HG02642 (cell line): ENCODE measurements at regions not wholly inside any gene's neighbourhood (a gene's known extent, or its start where the extent isn't known, plus 50 kb on each side); places are given as distances from the start of the nearest gene placed in this dataset.
"Not testable (repeated sequence)": the region's sequence is repeated elsewhere in the genome, so short reads cannot be mapped to it uniquely, and the experiment has no call there.

Experiments
- ATAC-seq: cut with Tn5 transposase; IDR thresholded peaks from one replicate; pipeline ENCODE4 v1.9.1; 2021; ENCODE audit warnings: mild to moderate bottlenecking; ENCODE audit not compliant: unreplicated experiment, poor library complexity

DNA sequence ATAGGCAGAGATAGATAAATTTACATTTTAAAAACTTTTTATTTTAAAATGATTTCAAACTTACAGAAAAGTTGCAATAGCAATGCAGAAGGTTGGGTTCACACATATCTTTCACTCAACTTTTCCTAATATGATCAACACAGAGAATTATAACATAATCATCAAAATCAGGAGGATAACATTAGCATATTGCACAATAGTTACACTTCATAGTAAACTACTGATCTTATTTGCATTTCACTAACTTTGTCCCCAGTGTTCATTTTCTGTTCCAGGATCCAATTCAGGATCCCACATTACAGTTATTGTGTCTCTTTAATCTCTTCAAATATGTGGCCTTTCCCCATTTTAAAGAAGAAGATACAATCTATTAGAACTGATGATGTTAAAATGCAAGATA lies 115.4 kb upstream of the ETV6 start:
- no peak for ATAC-seq

GRCh38 chr12:11535127-11535526 lies 114.3 kb upstream of the ETV6 start:
- ATAC-seq: no peak

DNA sequence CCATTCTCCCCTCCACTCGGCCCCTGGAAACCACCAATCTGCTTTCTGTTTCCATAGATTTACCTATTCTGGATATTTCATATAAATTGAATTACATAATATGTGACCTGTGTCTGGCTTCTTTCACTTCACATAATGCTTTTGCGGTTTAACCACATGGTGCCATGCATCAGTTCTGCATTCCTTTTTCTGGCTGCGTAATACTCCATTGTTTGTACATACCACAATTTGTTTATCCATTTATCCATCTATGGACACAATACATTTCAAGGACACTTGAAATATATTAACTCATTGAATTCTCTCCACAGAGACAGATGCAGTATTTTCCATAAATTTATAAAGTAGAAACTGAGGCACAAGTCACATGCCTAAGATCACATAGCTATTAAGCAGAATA lies 110.3 kb upstream of the ETV6 start:
- ATAC-seq: no peak

DNA sequence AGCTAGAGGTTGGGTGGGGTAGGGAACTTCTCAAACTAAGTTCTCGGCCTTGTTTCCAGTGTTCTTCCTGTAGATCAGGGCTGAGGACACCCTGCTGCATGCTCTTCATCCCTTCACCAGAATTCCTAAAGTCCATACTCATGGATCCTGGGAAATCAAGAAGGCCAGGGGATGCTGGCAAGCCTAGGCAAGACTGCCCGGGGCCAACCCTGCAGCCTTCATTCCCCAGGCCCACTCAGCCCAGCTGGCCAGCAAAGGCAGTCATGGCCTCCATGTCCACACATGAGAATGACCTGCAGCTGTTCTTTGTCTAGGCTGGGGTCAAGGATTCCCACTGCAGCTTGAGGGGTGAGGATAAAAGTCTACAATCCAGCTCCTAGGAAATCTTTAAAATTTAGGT lies 109.3 kb upstream of the ETV6 start:
- ATAC-seq: no peak

DNA sequence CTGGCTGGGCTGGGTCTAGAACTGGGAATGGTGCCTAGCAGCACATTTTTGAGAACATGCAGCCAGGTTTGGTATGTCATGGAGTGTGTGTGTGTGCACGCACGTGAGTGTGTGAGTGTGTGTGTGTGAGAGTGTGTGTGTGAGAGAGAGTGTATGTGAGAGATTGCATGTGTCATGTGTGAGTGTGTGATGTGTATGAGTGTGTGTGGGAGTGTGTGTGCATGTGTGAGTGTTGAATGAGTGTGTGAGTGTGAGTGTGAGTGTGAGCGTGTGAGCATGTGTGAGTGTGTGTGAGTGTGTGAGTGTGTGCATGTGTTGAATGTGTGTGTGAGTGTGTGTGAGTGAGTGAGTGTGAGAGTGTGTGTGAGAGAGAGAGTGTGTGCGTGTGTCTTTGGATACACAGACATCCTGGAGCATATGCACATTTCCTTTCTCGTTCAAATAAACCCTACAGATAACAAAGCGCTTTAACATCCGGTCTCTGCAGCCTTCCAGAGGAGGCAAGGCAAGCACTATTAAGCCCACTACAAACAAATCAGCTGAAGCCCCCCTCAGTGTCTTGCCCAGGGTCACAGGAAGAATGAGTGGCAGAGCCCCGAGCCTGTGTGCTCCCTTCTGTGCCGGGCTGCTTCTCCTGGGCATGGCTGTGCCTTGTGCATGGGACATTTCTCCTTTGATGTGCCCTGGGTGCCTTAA lies 108.7 kb upstream of the ETV6 start:
- no peak for ATAC-seq

GRCh38 chr12:11542599-11542998 lies 106.9 kb upstream of the ETV6 start:
- ATAC-seq: no peak

DNA sequence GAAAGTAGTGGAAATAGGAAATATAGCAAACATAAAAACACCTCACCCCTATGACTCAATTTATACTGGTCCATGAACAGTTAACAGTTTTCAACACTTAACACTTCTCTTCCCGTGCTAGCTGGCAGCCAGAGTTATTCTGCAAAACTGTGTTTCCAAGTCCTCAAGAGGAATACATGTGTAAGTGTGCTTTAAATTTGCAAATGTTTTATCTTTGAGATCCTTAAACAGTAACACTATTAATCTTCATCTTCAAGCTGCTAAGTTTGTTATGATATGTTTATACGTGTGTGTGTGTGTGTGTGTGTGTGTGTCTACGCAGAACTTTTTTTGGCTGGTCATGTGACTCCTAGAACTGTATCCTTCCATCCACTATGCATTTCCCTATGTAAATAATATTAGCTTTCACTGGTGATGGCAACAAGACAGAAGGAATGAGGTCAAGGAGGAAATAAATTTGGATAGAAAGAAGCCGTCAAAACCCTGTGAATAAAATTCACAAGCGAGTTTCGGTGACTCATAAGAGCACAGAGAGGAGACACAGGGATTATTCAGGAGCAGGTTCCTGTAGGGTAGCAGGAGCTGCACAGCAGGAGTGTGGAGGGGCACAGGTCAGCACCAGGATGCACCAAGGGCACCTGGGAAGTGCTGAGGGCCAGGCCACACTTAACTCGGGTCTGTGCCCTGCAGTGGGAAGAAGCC lies 105.9 kb upstream of the ETV6 start:
- no peak for ATAC-seq

GRCh38 chr12:11545484-11546330 lies 103.8 kb upstream of the ETV6 start:
- ATAC-seq: peak; percentile 73

GRCh38 chr12:11546582-11547270 lies 102.7 kb upstream of the ETV6 start:
- ATAC-seq: not testable (repeated sequence)

- not testable (repeated sequence) for ATAC-seq
These were observed 102.2 kb upstream of the ETV6 start for GRCh38 chr12:11547271-11547646.

GRCh38 chr12:11549119-11549518 lies 100.4 kb upstream of the ETV6 start:
- no peak for ATAC-seq

- peak; percentile 66 for ATAC-seq
These were observed 95.5 kb upstream of the ETV6 start for GRCh38 chr12:11553871-11554533.

DNA sequence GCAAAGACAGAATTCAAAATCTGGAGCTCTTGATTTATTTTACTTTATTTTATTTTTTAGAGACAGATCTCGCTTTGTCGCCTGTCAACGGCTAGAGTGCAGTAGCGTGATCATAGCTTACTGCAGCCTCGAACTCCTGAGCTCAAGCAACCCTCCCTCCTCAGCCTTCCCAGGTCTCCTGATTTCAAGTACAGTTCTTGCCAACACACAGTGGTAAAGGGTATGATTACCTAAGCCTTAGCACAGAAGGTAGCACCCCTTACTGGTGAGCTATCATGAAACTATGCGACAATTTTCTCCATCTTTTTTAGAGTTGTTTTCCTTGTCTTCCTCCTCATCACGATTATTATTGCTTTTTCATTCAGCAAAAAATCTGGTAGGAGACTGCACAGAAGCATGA lies 94.3 kb upstream of the ETV6 start:
- no peak for ATAC-seq

GRCh38 chr12:11555743-11556625 lies 93.5 kb upstream of the ETV6 start:
- no peak for ATAC-seq

DNA sequence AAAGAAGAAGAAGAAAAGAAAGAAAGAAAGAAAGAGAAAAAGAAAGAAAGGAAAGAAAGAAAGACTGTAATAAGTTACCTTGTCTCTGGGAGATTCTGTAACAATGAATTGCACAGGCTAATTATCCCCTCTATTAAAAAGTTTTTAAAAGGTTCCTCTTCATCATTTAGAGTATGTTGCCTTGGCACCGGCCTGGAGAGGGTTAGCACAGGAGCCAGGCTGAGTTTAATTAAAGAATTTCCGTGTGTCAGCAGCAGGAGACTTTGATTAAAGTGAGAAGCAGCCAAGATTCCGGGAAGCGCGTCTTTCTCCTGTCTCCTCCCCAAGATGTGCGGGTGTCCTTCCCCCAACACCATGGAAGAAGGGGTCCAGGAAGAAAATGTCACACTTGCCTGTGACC lies 92.8 kb upstream of the ETV6 start:
- ATAC-seq: no peak

DNA sequence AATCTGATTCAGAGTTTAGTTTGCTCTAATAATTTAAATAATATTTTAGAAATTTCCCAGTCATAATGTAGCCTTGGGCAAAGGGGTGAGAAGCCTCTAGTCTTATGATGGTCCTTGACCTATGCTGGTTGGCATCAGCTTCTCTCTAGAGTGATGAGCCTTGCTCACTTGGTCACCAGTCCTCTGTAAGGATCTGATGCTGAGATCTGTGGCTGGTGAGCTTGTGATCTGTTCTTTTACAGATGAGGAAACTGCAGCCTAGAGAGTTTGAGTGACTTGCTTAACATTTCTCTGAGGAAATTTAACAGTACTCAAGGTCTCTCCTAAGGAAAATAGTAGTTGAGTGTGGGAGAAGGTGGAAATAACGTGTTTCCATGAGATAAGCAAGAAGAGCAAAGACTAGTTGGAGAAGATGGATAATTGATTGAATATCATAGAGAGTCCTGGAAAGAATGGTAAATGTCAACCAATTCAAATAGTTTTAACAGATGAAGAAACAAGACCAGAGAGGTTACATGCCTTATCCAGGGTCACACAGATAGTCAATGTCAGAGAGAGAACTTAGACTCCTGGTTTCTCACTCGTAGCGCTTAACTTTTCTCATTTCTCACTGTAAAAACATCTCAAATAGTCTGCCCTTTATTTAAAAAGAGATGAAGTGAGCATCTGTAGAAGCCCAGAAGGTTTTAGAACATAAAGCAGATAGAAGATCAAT lies 89.7 kb upstream of the ETV6 start:
- ATAC-seq: no peak

DNA sequence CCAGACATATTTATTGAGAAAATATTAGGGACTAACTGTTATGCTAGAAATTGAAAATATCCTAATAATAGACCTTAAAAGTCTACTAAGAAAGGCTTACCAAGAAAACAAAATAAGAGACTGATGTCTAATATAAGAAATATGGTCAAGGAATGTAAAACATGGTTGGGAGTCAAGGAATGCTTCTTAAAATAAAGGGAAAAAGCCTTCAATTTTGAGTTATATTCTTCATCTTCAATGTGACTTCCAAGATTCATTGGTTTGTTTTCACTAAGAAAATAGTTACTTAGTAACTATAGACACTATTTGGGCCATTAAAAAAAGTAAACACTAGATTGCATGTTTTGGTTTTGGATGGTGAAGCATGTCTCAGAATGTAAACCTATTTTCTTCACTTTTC lies 88.1 kb upstream of the ETV6 start:
- no peak for ATAC-seq
